K562 (cell line): ENCODE measurements at regions not wholly inside any gene's neighbourhood (a gene's known extent, or its start where the extent isn't known, plus 50 kb on each side); places are given as distances from the start of the nearest gene placed in this dataset.

Experiments used
- ATAC-seq: fragments of 200-7000 bp; cut with Tn5 transposase; 3 replicates; pipeline ENCODE4 v1.9.1; 2020; ENCODE audit warnings: moderate library complexity
- BruUV-seq: library from RNA; stranded (reverse); fragments of 400-500 nt; replicated peaks from 2 replicates; lab custom pipeline; 2021; lab: Mats Ljungman, UMichigan
- CTCF ChIA-PET: fragments of 300-600 bp; formaldehyde crosslinking; extraction: SDS; loops from one replicate; lab custom pipeline; 2021; ENCODE audit warnings: low intra/inter-chr PET ratio; lab: Yijun Ruan, JAX
- POLR2A ChIA-PET: fragments of 300-600, 350-650 bp; sonication (Branson Sonifier 250); formaldehyde crosslinking; extraction: SDS; loops from one replicate; lab custom pipeline; 2021; ENCODE audit warnings: antibody characterized with exemption, inconsistent platforms; lab: Yijun Ruan, JAX
- DNase-seq, 4 experiments: peaks; one replicate each; pipeline versions ENCODE4 v3.0.0 to v3.0.0-alpha.2; 2011 to 2018; ENCODE audit warnings: low spot score in 3 of 4, mixed read lengths in 3 of 4; ENCODE audit errors: extremely low read depth in 1 of 4
- FAIRE-seq: peaks from 2 replicates; lab custom pipeline; 2011; peaks lifted over from hg19 to GRCh38; lab: Jason Lieb, UNC
- H2AFZ ChIP-seq: 2 replicates; pipeline ENCODE4 v1.6.0; 2011; ENCODE audit warnings: low read depth, low read length, control low read depth, inconsistent platforms
- H3K27ac ChIP-seq: fragments of 200-600 bp; 3 replicates; pipeline ENCODE4 v1.8.0; 2011; ENCODE audit warnings: low read depth, mild to moderate bottlenecking, control low read depth, inconsistent platforms, low read length, moderate library complexity, mixed read lengths; ENCODE audit errors: extremely low read depth
- H3K27me3 ChIP-seq, 2 experiments: fragments of 300-600 bp in 1 of 2; 2 replicates in 1 of 2; 3 replicates in 1 of 2; pipeline versions ENCODE4 v1.6.0 to v1.8.0; 2011; ENCODE audit warnings: inconsistent platforms in 2 of 2, low read length in 2 of 2, mild to moderate bottlenecking in 1 of 2, mixed read lengths in 1 of 2, moderate library complexity in 1 of 2; ENCODE audit not compliant: control insufficient read depth in 2 of 2, insufficient read depth in 2 of 2
- H3K36me3 ChIP-seq: fragments of 300-600 bp; 3 replicates; pipeline ENCODE4 v1.8.0; 2011; ENCODE audit warnings: mild to moderate bottlenecking, low read length, inconsistent platforms; ENCODE audit not compliant: control insufficient read depth, insufficient read depth
- H3K4me1 ChIP-seq, 2 experiments: fragments of 200-600 bp in 1 of 2; replicated peaks in 1 of 2; 2 replicates in 1 of 2; 3 replicates in 1 of 2; pipeline versions ENCODE4 v1.5.1 to v1.8.0; 2011; ENCODE audit warnings: inconsistent platforms in 2 of 2, low read length in 2 of 2, mild to moderate bottlenecking in 1 of 2, mixed read lengths in 1 of 2, moderate library complexity in 1 of 2; ENCODE audit not compliant: control insufficient read depth in 2 of 2, insufficient read depth in 2 of 2
- H3K4me2 ChIP-seq: 2 replicates; pipeline ENCODE4 v1.6.1; 2011; ENCODE audit warnings: low read length, control low read depth, inconsistent platforms, mixed read lengths; ENCODE audit not compliant: insufficient read depth
- H3K4me3 ChIP-seq: fragments of 200-600 bp; sonication (generic), shearing (Covaris generic); 2 replicates; pipeline ENCODE4 v1.5.1; 2016; ENCODE audit warnings: control low read depth, inconsistent platforms
- H3K79me2 ChIP-seq: fragments of 200-600 bp; 3 replicates; pipeline ENCODE4 v1.8.0; 2011; ENCODE audit warnings: low read length, inconsistent platforms; ENCODE audit not compliant: control insufficient read depth, insufficient read depth
- H3K9ac ChIP-seq, 2 experiments: 2 replicates each; pipeline versions ENCODE4 v1.6.0 to v1.6.1; 2011; ENCODE audit warnings: low read depth in 2 of 2, low read length in 2 of 2, control low read depth in 1 of 2, inconsistent platforms in 1 of 2, mild to moderate bottlenecking in 1 of 2, mixed read lengths in 1 of 2; ENCODE audit not compliant: insufficient read depth in 1 of 2
- H3K9me1 ChIP-seq: one replicate; pipeline ENCODE4 v1.6.0; 2011; ENCODE audit warnings: inconsistent platforms, mild to moderate bottlenecking, low read length, moderate library complexity; ENCODE audit not compliant: control insufficient read depth, insufficient read depth
- H3K9me3 ChIP-seq: replicated peaks from 2 replicates; pipeline ENCODE4 v1.5.1; 2011; ENCODE audit warnings: low read depth, low read length, inconsistent platforms; ENCODE audit not compliant: control insufficient read depth, insufficient read depth
- H4K20me1 ChIP-seq: replicated peaks from 2 replicates; pipeline ENCODE4 v1.6.1; 2011; ENCODE audit warnings: low read length, inconsistent platforms, mixed read lengths; ENCODE audit not compliant: control insufficient read depth, insufficient read depth
- BRF1 ChIP-seq: IDR thresholded peaks from 3 replicates; pipeline ENCODE4 v1.6.1; 2011; ENCODE audit warnings: borderline replicate concordance, mild to moderate bottlenecking; ENCODE audit not compliant: insufficient read length; ENCODE audit errors: extremely low read depth
- CCNT2 ChIP-seq: IDR thresholded peaks from 2 replicates; pipeline ENCODE4 v1.6.1; 2011; ENCODE audit warnings: borderline replicate concordance, low read depth, mild to moderate bottlenecking, moderate library complexity, mixed read lengths, low read length; ENCODE audit not compliant: insufficient read length; ENCODE audit errors: extremely low read depth
- SIX5 ChIP-seq, 2 experiments: IDR thresholded peaks; 2 replicates each; pipeline ENCODE4 v1.6.1; 2011; ENCODE audit warnings: low read length in 2 of 2, borderline replicate concordance in 1 of 2, low read depth in 1 of 2, mild to moderate bottlenecking in 1 of 2, moderate library complexity in 1 of 2; ENCODE audit not compliant: insufficient read depth in 1 of 2
- STAT5B ChIP-seq: fragments of 250-450 bp; sonication (Bioruptor Pico); IDR thresholded peaks from 2 replicates; pipeline ENCODE4 v1.8.0; 2021; ENCODE audit warnings: mild to moderate bottlenecking, inconsistent platforms
- TAF9B ChIP-seq: fragments of 450-650 bp; IDR thresholded peaks from 2 replicates; pipeline ENCODE4 v1.6.1; 2018; ENCODE audit warnings: mild to moderate bottlenecking; ENCODE audit not compliant: partially characterized antibody
- ZNF324 ChIP-seq: fragments of 250-450 bp; sonication (Bioruptor Pico); IDR thresholded peaks from 2 replicates; pipeline ENCODE4 v1.4.0; 2020; ENCODE audit warnings: mild to moderate bottlenecking
- ZNF644 ChIP-seq: fragments of 200-800 bp; sonication (Bioruptor generic); IDR thresholded peaks from 2 replicates; pipeline ENCODE4 v1.6.1; 2016; ENCODE audit warnings: low read depth, missing genetic modification characterization, missing compliant biosample characterization
- WGBS: fragments of 100-300 bp; shearing (Covaris generic); methylation state at CpG from one replicate; pipeline ENCODE4 v1.1.6; 2016; ENCODE audit warnings: low coverage, mixed read lengths; ENCODE audit not compliant: insufficient coverage; ENCODE audit errors: missing lambda C conversion rate; 5-methylcytosine and 5-hydroxymethylcytosine counted together
- in situ Hi-C: fragments of 300-500 bp; cut with MboI; formaldehyde crosslinking; loops from 4 replicates; pipeline ENCODE4 v1.15.0; 2018; ENCODE audit warnings: inconsistent platforms, mixed read lengths
- intact Hi-C: fragments of 100-400 bp; cut with micrococcal nuclease; formaldehyde crosslinking; loops from 2 replicates; pipeline ENCODE4 v1.14.2; 2022
- TF ChIP-seq, protein P1 (sequence below): fragments of 450-650 bp; formaldehyde crosslinking; IDR thresholded peaks from 2 replicates; pipeline ENCODE4 v1.4.0; 2020; ENCODE audit warnings: mild to moderate bottlenecking, mixed read lengths
- TF ChIP-seq, protein P2 (sequence below), 2 experiments: fragments of 450-650 bp in 1 of 2; sonication (generic) in 1 of 2; formaldehyde crosslinking in 1 of 2; IDR thresholded peaks in 1 of 2; conservative IDR thresholded peaks in 1 of 2; 2 replicates each; pipeline versions ENCODE4 v1.6.1 to v1.8.1; 2016 to 2023; ENCODE audit warnings: mild to moderate bottlenecking in 2 of 2, moderate library complexity in 2 of 2, inconsistent platforms in 1 of 2, missing genetic modification reagents in 1 of 2

DNA sequence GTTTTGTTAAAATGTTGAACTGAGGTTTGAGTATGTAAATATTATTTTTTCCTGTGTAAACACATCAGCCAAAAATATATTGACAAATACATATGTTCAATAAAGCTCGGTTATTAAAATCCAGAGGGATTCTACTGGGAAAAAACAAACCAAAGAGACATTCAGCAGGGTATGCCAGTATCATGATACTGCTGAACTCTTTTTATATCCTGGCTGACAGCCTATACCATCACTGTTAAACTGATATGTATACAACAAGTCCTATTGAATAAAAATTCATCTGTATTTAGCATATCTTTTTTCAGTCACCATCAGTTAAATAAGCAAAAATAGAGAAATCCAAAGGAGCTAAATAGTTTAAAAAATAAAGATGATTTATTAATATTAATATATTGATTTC is 71.6 kb upstream of the NEO1 start:
- POLR2A ChIA-PET = interaction anchor here (1.2 kb wide), 1 partner anchor 17 kb away, joined by 4 read pairs; no protein-coding TSS in a partner anchor
- in situ Hi-C loops (no loop called here), intact Hi-C loops (no loop called here)
- H3K4me3 ChIP-seq = no peak overlapping the region
- no peaks in the 10 kb centered on the region for H3K79me2 ChIP-seq
- H3K27ac ChIP-seq = no peak overlapping the region
- H3K4me2 ChIP-seq = no peak overlapping the region
- DNase-seq (no peak), FAIRE-seq (no peak), ATAC-seq (no peak)
- no peaks in the 10 kb centered on the region for H3K27me3 ChIP-seq
- WGBS = 0% methylated on average over 1 of the region's 1 CpG
- H3K9me3 ChIP-seq = no peaks in the 10 kb centered on the region
- BruUV-seq = no TSS peak
- no peak for TF ChIP-seq CCNT2
- no peak for TF ChIP-seq SIX5 (IDR thresholded peaks at IDR 0.05; ENCODE audit: borderline replicate concordance in 1 of 2, insufficient read depth in 1 of 2, low read depth in 1 of 2, low read length in 2 of 2)
- no peak for TF ChIP-seq STAT5B (CRISPR knock-in tag)
- CTCF ChIA-PET = no interaction called here
- no peak overlapping the region for H3K9ac ChIP-seq
- no peaks in the 10 kb centered on the region for H3K36me3 ChIP-seq
- no peaks in the 10 kb centered on the region for H3K9me1 ChIP-seq
- H4K20me1 ChIP-seq = no peaks in the 10 kb centered on the region
- no peak overlapping the region for H2AFZ ChIP-seq
- H3K4me1 ChIP-seq = no peaks in the 10 kb centered on the region

DNA sequence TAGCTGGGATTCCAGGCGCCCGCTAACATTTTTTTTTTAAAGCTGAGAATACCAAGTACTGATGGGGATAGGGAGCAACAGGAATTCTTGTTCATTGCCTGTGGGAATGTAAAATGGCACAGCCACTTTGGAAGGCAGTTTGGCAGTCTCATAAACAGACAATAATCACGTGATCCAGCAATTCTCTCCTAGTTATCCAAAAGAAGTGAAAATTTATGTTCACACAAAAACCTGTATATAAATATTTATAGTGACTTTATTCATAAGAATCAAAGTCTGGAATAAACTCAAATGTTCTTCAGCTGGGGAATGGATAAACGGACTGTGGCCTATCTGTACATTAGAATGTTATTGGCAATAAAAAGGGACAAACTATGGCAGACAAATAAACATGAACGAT is 72.5 kb upstream of the NEO1 start:
- WGBS = 0% methylated on average over 5 of the region's 5 CpGs
- no TSS peak for BruUV-seq
- no peaks in the 10 kb centered on the region; a peak in 1 of 5 replicates for H3K27me3 ChIP-seq
- H3K4me3 ChIP-seq = no peak overlapping the region
- no peak overlapping the region for H3K27ac ChIP-seq
- ATAC-seq (no peak), DNase-seq (no peak), FAIRE-seq (no peak)
- no peak overlapping the region for H3K4me2 ChIP-seq
- no peaks in the 10 kb centered on the region for H3K9me3 ChIP-seq
- ChIA-PET POLR2A (interaction anchor here (0.6 kb wide), 1 partner anchor 1102 kb away, joined by 3 read pairs; no protein-coding TSS in a partner anchor), CTCF (no interaction called here)
- no peaks in the 10 kb centered on the region for H3K9me1 ChIP-seq
- no peaks in the 10 kb centered on the region for H3K4me1 ChIP-seq
- H4K20me1 ChIP-seq = no peaks in the 10 kb centered on the region
- H3K79me2 ChIP-seq = no peaks in the 10 kb centered on the region
- in situ Hi-C loops = no loop called here
- H3K36me3 ChIP-seq = no peaks in the 10 kb centered on the region
- intact Hi-C loops = no loop called here
- no peak overlapping the region for H2AFZ ChIP-seq
- no peak overlapping the region for H3K9ac ChIP-seq
- TF ChIP-seq BRF1 (no peak), ZNF324 (no peak), ZNF644 (tag) (no peak), TAF9B (no peak)
- TF ChIP-seq, protein P1, sequence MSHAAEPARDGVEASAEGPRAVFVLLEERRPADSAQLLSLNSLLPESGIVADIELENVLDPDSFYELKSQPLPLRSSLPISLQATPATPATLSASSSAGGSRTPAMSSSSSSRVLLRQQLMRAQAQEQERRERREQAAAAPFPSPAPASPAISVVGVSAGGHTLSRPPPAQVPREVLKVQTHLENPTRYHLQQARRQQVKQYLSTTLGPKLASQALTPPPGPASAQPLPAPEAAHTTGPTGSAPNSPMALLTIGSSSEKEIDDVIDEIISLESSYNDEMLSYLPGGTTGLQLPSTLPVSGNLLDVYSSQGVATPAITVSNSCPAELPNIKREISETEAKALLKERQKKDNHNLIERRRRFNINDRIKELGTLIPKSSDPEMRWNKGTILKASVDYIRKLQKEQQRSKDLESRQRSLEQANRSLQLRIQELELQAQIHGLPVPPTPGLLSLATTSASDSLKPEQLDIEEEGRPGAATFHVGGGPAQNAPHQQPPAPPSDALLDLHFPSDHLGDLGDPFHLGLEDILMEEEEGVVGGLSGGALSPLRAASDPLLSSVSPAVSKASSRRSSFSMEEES = peak; percentile 87
- TF ChIP-seq, protein P2, sequence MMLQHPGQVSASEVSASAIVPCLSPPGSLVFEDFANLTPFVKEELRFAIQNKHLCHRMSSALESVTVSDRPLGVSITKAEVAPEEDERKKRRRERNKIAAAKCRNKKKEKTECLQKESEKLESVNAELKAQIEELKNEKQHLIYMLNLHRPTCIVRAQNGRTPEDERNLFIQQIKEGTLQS (IDR thresholded peaks at IDR 0.05) = no peak
- TF ChIP-seq, protein P2 (CRISPR knock-in tag; conservative IDR thresholded peaks at IDR 0.05) = no peak
